ENCODE measurements at regions not wholly inside any gene's neighbourhood (a gene's known extent, or its start where the extent isn't known, plus 50 kb on each side); places are given as distances from the start of the nearest gene placed in this dataset.

- TF ChIP-seq EZH2 (IDR thresholded peaks at IDR 0.05; ENCODE audit: insufficient read depth, poor library complexity, severe bottlenecking) (no peak), EZH2phosphoT487 (IDR thresholded peaks at IDR 0.05; ENCODE audit: insufficient read depth, low read depth) (no peak)
Measured at GRCh38 chr11:33474866-33475265, 217.7 kb downstream of the HIPK3 start.

Measured in GM23248 (cell line).